ENCODE measurements at regions not wholly inside any gene's neighbourhood (a gene's known extent, or its start where the extent isn't known, plus 50 kb on each side); places are given as distances from the start of the nearest gene placed in this dataset.

DNA sequence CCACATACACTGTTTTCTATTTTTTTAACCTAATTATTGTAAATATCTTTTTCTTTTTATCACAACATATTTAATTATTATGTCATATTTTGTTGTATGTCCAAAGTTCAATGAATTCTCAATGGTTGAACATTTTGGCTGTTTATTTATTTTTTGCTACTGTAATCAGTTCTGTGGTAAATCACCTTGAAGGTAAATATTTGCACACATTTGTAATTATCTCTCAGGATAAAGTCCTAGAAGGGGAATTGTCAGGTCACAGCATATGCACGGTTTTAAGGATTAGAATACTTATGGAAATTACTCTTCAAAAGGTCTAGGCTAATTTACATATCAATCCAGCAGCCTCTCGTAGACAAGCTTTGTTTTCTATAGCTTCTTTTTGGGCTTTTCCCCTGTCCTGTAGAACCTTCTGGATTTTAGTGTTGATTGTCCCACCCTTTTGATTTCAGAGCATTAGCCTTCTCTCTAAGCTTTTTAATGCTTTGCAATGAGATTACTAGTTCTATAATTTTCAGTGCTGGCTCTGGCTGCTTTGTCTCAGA is 362.6 kb downstream of the KCNRG start:
- TF ChIP-seq, protein P1, sequence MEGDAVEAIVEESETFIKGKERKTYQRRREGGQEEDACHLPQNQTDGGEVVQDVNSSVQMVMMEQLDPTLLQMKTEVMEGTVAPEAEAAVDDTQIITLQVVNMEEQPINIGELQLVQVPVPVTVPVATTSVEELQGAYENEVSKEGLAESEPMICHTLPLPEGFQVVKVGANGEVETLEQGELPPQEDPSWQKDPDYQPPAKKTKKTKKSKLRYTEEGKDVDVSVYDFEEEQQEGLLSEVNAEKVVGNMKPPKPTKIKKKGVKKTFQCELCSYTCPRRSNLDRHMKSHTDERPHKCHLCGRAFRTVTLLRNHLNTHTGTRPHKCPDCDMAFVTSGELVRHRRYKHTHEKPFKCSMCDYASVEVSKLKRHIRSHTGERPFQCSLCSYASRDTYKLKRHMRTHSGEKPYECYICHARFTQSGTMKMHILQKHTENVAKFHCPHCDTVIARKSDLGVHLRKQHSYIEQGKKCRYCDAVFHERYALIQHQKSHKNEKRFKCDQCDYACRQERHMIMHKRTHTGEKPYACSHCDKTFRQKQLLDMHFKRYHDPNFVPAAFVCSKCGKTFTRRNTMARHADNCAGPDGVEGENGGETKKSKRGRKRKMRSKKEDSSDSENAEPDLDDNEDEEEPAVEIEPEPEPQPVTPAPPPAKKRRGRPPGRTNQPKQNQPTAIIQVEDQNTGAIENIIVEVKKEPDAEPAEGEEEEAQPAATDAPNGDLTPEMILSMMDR (IDR thresholded peaks at IDR 0.05) = no peak
- no peak for TF ChIP-seq EP300 (IDR thresholded peaks at IDR 0.05; ENCODE audit: low read depth)
- no peak for TF ChIP-seq POLR2AphosphoS5 (IDR thresholded peaks at IDR 0.05)

Measured in transverse colon (tissue), 4 donors.